KMS-11 (cell line): ENCODE measurements at regions not wholly inside any gene's neighbourhood (a gene's known extent, or its start where the extent isn't known, plus 50 kb on each side); places are given as distances from the start of the nearest gene placed in this dataset.

Experiments
- H2AFZ ChIP-seq: fragments of 200-600 bp; sonication (generic); 2 replicates; pipeline ENCODE4 v1.6.1; 2016; ENCODE audit warnings: antibody characterized with exemption, mixed run types, low read depth
- H3K27ac ChIP-seq: fragments of 200-600 bp; sonication (generic); 2 replicates; pipeline ENCODE4 v1.6.1; 2016; ENCODE audit warnings: mild to moderate bottlenecking, mixed run types
- H3K27me3 ChIP-seq: fragments of 200-600 bp; sonication (generic); 2 replicates; pipeline ENCODE4 v1.6.1; 2017; ENCODE audit warnings: mild to moderate bottlenecking, low read depth, mixed run types, moderate library complexity; ENCODE audit not compliant: insufficient read depth
- H3K36me3 ChIP-seq: fragments of 200-600 bp; sonication (generic); 2 replicates; pipeline ENCODE4 v1.6.1; 2017; ENCODE audit warnings: mild to moderate bottlenecking, mixed run types; ENCODE audit not compliant: insufficient read depth
- H3K4me1 ChIP-seq: fragments of 200-600 bp; sonication (generic); 2 replicates; pipeline ENCODE4 v1.6.1; 2016; ENCODE audit warnings: mild to moderate bottlenecking, low read depth, mixed run types; ENCODE audit not compliant: poor library complexity, severe bottlenecking
- H3K4me2 ChIP-seq: fragments of 200-600 bp; sonication (generic); 2 replicates; pipeline ENCODE4 v1.7.0; 2016; ENCODE audit warnings: mild to moderate bottlenecking, mixed run types
- H3K4me3 ChIP-seq: fragments of 200-600 bp; sonication (generic); IDR thresholded peaks from 2 replicates; pipeline ENCODE4 v1.6.1; 2017; ENCODE audit warnings: low read depth, low read length, mixed read lengths; ENCODE audit not compliant: insufficient read depth
- H3K79me2 ChIP-seq: fragments of 200-600 bp; sonication (generic); 2 replicates; pipeline ENCODE4 v1.6.1; 2016; ENCODE audit warnings: low read depth, mixed run types; ENCODE audit not compliant: insufficient read depth
- H3K9ac ChIP-seq: fragments of 200-600 bp; sonication (generic); 2 replicates; pipeline ENCODE4 v1.6.1; 2016; ENCODE audit warnings: mild to moderate bottlenecking, mixed run types
- H4K20me1 ChIP-seq: fragments of 200-600 bp; sonication (generic); 2 replicates; pipeline ENCODE4 v1.6.1; 2016; ENCODE audit warnings: mild to moderate bottlenecking, mixed run types; ENCODE audit not compliant: insufficient read depth
- TF ChIP-seq, protein P1 (sequence below): fragments of 200-600 bp; sonication (generic); conservative IDR thresholded peaks from 2 replicates; pipeline ENCODE4 v1.6.1; 2017; ENCODE audit warnings: low read depth, mild to moderate bottlenecking, antibody characterized with exemption, low read length, moderate library complexity, mixed read lengths

DNA sequence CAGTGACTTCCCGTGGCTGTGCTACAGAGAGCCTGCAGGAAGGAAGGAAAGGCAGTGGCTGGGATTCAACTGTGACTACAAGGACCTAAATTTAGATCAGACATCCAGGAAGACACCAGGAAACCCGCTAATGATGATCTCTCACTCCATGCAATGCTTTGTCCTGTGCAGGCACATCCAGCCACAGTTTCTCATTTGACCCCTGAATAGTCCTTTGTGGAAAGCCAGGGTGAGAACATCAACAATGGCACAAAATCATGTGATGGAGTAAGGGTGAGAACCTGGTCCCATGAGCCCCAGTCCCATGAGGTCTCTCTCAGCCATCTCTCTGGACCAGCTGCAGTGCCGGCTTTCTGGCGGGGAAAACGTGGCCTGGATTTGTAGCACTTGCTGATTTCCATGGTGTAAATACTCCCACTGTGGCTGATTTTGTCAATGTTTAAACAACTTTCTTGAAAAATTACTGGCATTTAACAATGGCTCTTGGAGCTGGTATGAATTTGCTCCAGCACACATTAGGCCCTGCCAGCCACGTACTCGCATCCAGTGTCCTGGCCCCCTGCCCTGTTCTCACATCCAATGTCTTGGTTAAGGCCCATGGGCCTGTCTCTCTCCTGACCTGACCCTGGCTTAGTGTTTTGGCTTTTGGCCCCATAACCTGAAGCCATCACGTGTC is 159.0 kb upstream of the HAAO start:
- Histone ChIP-seq H4K20me1 (no peaks in the 10 kb centered on the region), H3K36me3 (no peaks in the 10 kb centered on the region), H3K4me3 (no peak overlapping the region), H3K27me3 (no peaks in the 10 kb centered on the region), H3K4me1 (no peaks in the 10 kb centered on the region), H2AFZ (no peak overlapping the region), H3K79me2 (no peaks in the 10 kb centered on the region), H3K27ac (no peak overlapping the region), H3K9ac (no peak overlapping the region), H3K4me2 (no peak overlapping the region)
- TF ChIP-seq, protein P1, sequence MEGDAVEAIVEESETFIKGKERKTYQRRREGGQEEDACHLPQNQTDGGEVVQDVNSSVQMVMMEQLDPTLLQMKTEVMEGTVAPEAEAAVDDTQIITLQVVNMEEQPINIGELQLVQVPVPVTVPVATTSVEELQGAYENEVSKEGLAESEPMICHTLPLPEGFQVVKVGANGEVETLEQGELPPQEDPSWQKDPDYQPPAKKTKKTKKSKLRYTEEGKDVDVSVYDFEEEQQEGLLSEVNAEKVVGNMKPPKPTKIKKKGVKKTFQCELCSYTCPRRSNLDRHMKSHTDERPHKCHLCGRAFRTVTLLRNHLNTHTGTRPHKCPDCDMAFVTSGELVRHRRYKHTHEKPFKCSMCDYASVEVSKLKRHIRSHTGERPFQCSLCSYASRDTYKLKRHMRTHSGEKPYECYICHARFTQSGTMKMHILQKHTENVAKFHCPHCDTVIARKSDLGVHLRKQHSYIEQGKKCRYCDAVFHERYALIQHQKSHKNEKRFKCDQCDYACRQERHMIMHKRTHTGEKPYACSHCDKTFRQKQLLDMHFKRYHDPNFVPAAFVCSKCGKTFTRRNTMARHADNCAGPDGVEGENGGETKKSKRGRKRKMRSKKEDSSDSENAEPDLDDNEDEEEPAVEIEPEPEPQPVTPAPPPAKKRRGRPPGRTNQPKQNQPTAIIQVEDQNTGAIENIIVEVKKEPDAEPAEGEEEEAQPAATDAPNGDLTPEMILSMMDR = no peak

GRCh38 chr2:42949125-42949524 is 156.7 kb upstream of the HAAO start:
- Histone ChIP-seq H3K79me2 (no peaks in the 10 kb centered on the region), H3K4me3 (no peak overlapping the region), H4K20me1 (no peaks in the 10 kb centered on the region), H2AFZ (no peak overlapping the region), H3K27ac (no peak overlapping the region), H3K4me2 (no peak overlapping the region), H3K27me3 (no peaks in the 10 kb centered on the region), H3K9ac (no peak overlapping the region), H3K4me1 (no peaks in the 10 kb centered on the region), H3K36me3 (no peaks in the 10 kb centered on the region)
- TF ChIP-seq, protein P1 = no peak

- Histone ChIP-seq H3K4me1 (no peaks in the 10 kb centered on the region), H3K27me3 (no peaks in the 10 kb centered on the region), H3K27ac (no peak overlapping the region), H3K4me2 (no peak overlapping the region), H3K9ac (no peak overlapping the region), H4K20me1 (no peaks in the 10 kb centered on the region), H3K36me3 (no peaks in the 10 kb centered on the region), H3K79me2 (no peaks in the 10 kb centered on the region), H3K4me3 (no peak overlapping the region), H2AFZ (no peak overlapping the region)
- TF ChIP-seq, protein P1 = no peak
Measured at GRCh38 chr2:42947809-42948600, 155.6 kb upstream of the HAAO start.

GRCh38 chr2:42944779-42945415 is 152.5 kb upstream of the HAAO start:
- H3K36me3 ChIP-seq = no peaks in the 10 kb centered on the region
- no peak overlapping the region for H3K4me3 ChIP-seq
- no peaks in the 10 kb centered on the region for H3K79me2 ChIP-seq
- H3K27ac ChIP-seq = no peak overlapping the region
- H3K27me3 ChIP-seq = no peaks in the 10 kb centered on the region
- H4K20me1 ChIP-seq = no peaks in the 10 kb centered on the region
- TF ChIP-seq, protein P1 = no peak
- H3K4me1 ChIP-seq = no peaks in the 10 kb centered on the region
- no peak overlapping the region for H3K9ac ChIP-seq
- no peak overlapping the region for H2AFZ ChIP-seq
- H3K4me2 ChIP-seq = no peak overlapping the region
